Mucosa of gallbladder (tissue), 1 donor: ENCODE measurements at regions not wholly inside any gene's neighbourhood (a gene's known extent, or its start where the extent isn't known, plus 50 kb on each side); places are given as distances from the start of the nearest gene placed in this dataset.
"Not testable (repeated sequence)": the region's sequence is repeated elsewhere in the genome, so short reads cannot be mapped to it uniquely, and the experiment has no call there.

Source experiments
- DNase-seq: peaks from one replicate; pipeline ENCODE4 v3.0.0-alpha.2; 2020; ENCODE audit warnings: low spot score
- donor health status: DM: no; HTN: no; CAD: no.

- no peak for DNase-seq
These were observed 74.3 kb upstream of the IGFBP7 start for GRCh38 chr4:57184378-57185029.

- DNase-seq = no peak
These were observed 72.1 kb upstream of the IGFBP7 start for GRCh38 chr4:57182132-57182874.

- not testable (repeated sequence) for DNase-seq
These were observed 63.0 kb upstream of the IGFBP7 start for GRCh38 chr4:57173136-57173535.

- DNase-seq = no peak
These were observed 61.9 kb upstream of the IGFBP7 start for GRCh38 chr4:57172065-57172464.

GRCh38 chr4:57168982-57169381 is 58.8 kb upstream of the IGFBP7 start:
- no peak for DNase-seq

GRCh38 chr4:57163530-57164459 is 53.6 kb upstream of the IGFBP7 start:
- DNase-seq = peak; percentile 81

GRCh38 chr4:57162499-57163019 is 52.4 kb upstream of the IGFBP7 start:
- DNase-seq = no peak
